GM19328 (cell line): ENCODE measurements at regions not wholly inside any gene's neighbourhood (a gene's known extent, or its start where the extent isn't known, plus 50 kb on each side); places are given as distances from the start of the nearest gene placed in this dataset.

ENCODE experiments used
- ATAC-seq: cut with Tn5 transposase; IDR thresholded peaks from one replicate; pipeline ENCODE4 v1.9.1; 2021; ENCODE audit warnings: mild to moderate bottlenecking, moderate library complexity; ENCODE audit not compliant: unreplicated experiment

GRCh38 chr6:84526631-84527030 is 237.8 kb downstream of the TBX18 start:
- no peak for ATAC-seq

- no peak for ATAC-seq
Observed at GRCh38 chr6:84525907-84526306, 238.5 kb downstream of the TBX18 start.

- ATAC-seq, result no peak
Observed at GRCh38 chr6:84524636-84525035, 239.8 kb downstream of the TBX18 start.

- no peak for ATAC-seq
Observed at GRCh38 chr6:84522135-84522549, 242.3 kb downstream of the TBX18 start.

- no peak for ATAC-seq
Observed at GRCh38 chr6:84521511-84521910, 242.9 kb downstream of the TBX18 start.

- no peak for ATAC-seq
Observed at GRCh38 chr6:84517741-84518530, 246.5 kb downstream of the TBX18 start.

- no peak for ATAC-seq
Observed at GRCh38 chr6:84516154-84516553, 248.2 kb downstream of the TBX18 start.

- ATAC-seq, result no peak
Observed at GRCh38 chr6:84515067-84515466, 249.3 kb downstream of the TBX18 start.

GRCh38 chr6:84514089-84514971 is 250.1 kb downstream of the TBX18 start:
- no peak for ATAC-seq

GRCh38 chr6:84512391-84512790 is 252.0 kb downstream of the TBX18 start:
- no peak for ATAC-seq

GRCh38 chr6:84511929-84512328 is 252.5 kb downstream of the TBX18 start:
- ATAC-seq, result no peak

- ATAC-seq, result no peak
Observed at GRCh38 chr6:84508981-84509380, 255.4 kb downstream of the TBX18 start.

- ATAC-seq, result no peak
Observed at GRCh38 chr6:84508334-84508733, 256.1 kb downstream of the TBX18 start.

GRCh38 chr6:84504025-84504424 is 260.4 kb downstream of the TBX18 start:
- ATAC-seq, result no peak

GRCh38 chr6:84501315-84501714 is 263.1 kb downstream of the TBX18 start:
- ATAC-seq, result no peak

- no peak for ATAC-seq
Observed at GRCh38 chr6:84500726-84501125, 263.7 kb downstream of the TBX18 start.

- no peak for ATAC-seq
Observed at GRCh38 chr6:84498905-84499304, 265.5 kb downstream of the TBX18 start.

GRCh38 chr6:84492241-84493165 is 265.1 kb upstream of the CEP162 start:
- no peak for ATAC-seq

GRCh38 chr6:84489598-84489997 is 262.2 kb upstream of the CEP162 start:
- no peak for ATAC-seq

GRCh38 chr6:84486526-84486925 is 259.1 kb upstream of the CEP162 start:
- ATAC-seq, result no peak

- ATAC-seq, result no peak
Observed at GRCh38 chr6:84469144-84469543, 241.7 kb upstream of the CEP162 start.
